ENCODE measurements at regions not wholly inside any gene's neighbourhood (a gene's known extent, or its start where the extent isn't known, plus 50 kb on each side); places are given as distances from the start of the nearest gene placed in this dataset.
"Not testable (repeated sequence)": the region's sequence is repeated elsewhere in the genome, so short reads cannot be mapped to it uniquely, and the experiment has no call there.

DNA sequence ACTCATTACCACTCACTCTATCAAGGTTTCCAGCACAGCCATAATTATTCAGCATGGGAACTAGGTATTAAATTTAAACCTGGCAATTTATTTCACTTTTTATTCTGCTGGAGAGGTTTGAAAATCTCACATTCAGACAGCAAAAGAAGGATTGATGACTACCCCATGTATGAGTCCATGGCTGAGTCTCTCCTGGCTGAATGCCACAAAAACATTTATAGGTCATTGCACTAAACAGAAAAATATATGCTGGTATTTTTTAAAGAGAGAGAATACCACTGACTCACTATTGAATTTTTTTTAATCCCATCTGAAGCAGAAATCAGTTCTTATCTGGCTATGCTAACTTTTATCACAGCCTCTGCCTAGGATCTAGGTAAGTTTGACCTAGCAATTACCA is 336.3 kb downstream of the PPP1R3A start:
- DNase-seq: no peak

DNA sequence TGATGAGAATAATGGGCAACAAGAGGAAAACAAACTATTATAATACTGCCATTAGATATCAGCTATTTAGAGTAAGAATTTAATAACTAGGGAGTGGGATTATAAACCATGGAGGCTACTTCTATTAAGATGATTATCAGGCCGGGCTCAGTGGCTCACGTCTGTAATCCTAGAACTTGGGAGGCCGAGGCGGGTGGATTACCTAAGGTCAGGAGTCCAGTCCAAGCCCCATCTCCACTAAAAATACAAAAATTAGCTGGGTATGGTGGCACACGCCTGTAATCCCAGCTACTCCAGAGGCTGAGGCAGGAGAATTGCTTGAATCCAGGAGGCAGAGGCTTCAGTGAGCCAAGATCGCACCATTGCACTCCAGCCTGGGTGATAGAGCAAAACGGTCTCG is 355.6 kb downstream of the PPP1R3A start:
- not testable (repeated sequence) for DNase-seq

DNA sequence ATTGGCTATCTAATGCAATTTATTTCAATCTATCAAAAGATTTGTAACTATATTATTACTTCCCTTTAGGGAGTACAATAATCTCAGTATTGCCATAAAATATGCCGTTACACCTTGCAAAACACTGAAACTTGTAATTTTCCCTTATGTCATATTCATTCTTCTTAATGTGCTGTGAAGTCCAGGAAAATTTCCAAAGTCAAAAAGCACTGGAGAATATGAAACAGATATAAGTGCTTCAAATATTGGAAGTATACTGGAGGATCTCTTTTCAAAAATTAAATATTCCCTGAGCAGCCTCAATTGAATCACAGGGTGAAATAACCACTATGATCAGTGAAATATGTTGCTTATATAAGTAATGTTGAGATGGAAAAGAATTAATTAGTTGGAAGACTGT is 356.0 kb downstream of the PPP1R3A start:
- no peak for DNase-seq

DNA sequence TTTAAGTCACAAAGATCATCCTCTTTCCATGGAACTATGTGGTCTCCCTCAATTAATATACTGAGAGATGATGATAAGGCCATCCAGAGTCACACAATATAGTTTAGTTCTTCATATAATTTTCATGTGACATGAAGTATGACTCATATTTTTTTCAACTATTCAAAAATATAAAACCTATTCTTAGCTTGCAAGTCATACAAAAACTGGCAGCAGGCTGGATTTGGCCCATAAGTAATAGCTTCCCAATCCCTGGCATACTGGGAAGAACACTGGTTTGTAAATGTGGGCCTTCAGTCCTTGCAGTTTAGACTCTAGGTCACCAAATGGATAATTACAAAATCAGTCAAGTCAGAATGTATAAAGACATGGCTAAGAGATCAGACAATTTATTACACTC is 356.6 kb downstream of the PPP1R3A start:
- no peak for DNase-seq

DNA sequence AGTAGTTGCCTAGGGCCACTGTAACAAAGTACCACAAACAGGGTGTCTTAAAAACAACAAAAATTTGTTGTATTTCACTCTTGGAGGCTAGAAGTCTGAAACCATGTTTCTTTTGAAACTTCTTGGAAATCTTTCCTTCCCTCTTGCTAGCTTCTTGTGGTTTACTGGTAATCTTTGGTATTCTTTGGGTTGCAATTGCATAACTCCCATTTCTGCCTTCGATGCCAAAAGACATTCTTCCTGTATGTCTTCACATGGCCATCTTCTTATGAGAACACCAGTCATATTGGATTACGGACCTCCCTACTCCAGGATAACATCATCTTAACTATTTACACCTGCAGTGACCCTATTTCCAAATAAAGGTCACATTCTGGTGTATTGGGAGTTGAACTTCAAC is 357.4 kb downstream of the PPP1R3A start:
- no peak for DNase-seq

DNA sequence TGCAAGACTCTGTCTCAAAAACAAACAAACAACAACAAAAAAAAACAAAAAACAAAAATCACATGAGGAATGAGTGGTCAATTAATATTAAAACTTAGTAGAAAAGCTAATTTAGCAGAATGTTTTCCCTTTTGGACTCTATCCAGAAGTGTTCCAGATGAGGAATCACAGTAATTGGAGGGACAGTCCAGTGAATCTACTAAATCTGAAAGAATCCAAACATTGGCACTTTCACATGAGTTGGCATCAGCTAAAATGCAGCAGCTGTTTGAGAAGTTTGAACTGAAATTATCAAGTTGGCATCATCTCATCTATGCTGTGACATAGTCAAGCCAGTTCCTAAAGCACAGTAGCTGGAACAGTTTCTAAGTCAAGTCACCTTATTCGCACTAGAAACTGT is 367.8 kb downstream of the PPP1R3A start:
- no peak for DNase-seq

DNA sequence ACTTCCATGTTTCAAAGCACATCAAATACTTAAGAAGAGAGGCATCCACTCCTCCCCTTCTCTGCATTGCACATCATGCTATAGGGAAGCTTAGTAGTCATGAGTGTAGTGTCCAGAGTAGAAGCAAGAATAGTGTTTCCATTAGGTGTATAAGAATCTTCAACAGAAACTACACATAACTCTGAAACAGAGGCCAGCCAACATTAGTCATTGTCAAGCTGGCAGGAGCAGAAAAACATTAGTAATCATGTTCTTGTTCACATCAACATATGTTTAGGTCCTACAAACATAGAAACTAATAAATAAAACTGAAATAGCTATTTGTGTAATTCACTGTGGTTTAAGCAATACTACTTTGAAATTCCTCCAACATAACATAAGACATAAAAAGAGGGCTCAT is 370.2 kb downstream of the PPP1R3A start:
- DNase-seq: no peak

DNA sequence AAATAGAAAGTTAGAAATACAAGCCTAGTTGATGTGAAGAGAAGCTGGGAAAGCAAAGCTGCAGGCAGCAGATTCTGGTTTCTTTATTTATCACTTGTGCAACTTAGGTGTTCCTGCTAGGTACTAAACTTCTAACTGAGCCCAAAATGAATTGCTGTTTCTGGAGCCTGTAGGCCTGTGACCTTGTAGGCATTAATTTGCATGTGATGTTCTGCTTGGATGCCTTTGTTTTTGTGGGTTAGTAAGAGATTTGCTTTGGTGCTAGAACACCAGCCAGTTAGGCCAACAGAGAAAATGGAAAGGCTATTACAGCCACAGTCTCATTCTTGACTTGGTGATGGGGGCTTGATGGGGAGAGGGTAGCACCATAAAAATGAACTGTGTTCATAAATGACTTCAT is 370.7 kb downstream of the PPP1R3A start:
- no peak for DNase-seq

DNA sequence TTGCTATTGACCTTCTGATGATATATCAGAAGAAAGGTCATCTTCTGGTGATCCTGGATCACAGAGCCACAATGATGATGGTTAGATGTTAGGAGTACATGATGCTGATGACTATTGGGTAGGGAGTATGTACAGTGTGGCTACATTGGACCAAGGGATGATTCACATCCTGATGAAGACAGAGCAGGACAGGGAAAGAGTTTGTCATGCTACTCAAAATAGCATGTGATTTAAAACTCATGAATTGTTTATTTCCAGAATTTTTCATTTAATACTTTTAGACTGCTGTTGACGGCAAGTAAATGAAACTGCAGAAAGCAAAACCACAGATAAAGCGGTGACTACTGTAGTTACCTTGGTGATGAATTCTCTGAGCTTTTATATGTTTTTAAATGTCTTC is 397.3 kb downstream of the PPP1R3A start:
- DNase-seq: no peak

DNA sequence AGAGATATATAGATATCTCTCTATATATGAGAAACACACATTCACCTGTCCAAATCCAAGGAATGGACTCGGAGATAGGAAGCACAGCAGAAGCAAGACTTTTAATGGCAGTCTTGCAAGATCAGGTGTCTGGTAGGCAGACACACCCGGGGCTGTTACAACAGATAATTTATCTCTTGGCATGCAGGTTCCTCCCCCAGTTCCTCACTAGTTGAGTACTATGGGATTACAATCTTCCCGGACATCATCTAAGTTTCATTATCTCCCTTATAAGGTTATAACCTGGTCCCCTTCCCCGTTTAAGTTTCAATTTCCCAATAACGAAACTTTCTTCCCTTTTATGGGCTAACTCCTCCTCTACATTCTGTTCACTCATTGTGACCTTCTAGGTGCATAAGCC is 399.3 kb downstream of the PPP1R3A start:
- no peak for DNase-seq

DNA sequence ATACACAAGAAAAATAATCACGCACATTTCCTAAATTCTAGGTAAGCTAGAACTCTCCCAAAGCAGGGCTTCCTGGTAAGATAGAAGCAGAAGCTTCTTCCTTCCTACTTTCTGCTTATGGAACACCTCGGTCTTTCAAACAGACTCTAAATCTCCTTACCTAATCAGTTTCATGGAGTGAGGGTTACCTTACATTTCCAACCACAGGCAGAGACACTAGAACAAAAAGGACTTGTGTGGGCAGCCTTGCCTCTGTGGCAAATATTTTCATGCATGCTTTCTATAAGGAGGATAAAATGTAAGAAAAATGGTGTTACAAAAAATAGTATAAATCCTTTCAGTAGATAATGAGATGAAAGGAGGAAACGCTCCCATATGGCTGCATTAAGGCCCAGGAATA is 386.3 kb upstream of the SMIM30 start:
- no peak for DNase-seq

DNA sequence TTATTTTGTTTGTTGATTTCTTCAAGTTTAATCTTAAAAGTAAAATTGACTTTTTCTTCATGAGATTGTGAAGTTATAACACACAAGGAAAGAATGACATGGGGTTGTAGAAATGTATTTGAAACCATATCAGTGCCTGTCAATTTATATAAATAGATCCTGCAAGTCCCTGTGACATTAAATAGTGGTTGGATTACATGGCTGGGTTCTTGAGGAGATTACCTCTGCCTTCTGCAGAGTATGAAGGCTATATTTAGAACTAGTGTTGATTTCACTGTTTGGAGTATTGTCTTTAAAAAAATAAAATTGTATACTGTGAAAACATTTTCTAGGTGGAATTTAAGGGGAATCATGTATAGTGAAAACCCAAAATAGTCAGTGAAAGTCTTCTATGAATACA is 385.8 kb upstream of the SMIM30 start:
- no peak for DNase-seq

DNA sequence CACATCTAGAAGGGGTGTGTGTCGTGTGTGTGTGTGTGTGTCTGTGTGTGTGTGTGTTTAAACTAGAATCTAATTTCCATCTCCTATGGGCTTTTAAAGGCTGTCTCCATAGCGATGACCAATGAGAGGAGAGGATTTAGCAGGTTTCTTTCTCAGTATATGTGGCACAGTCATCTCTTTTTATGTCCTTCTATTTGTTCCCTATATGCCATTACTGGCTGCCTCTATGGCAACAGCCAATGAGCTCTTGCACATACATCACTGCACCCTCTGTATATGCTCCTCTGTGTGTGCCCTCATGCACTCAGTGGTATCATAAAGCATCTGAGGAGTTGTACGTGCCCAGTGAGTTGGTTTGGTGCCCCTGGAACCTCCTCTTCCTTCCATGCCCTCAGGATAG is 378.2 kb upstream of the SMIM30 start:
- not testable (repeated sequence) for DNase-seq

DNA sequence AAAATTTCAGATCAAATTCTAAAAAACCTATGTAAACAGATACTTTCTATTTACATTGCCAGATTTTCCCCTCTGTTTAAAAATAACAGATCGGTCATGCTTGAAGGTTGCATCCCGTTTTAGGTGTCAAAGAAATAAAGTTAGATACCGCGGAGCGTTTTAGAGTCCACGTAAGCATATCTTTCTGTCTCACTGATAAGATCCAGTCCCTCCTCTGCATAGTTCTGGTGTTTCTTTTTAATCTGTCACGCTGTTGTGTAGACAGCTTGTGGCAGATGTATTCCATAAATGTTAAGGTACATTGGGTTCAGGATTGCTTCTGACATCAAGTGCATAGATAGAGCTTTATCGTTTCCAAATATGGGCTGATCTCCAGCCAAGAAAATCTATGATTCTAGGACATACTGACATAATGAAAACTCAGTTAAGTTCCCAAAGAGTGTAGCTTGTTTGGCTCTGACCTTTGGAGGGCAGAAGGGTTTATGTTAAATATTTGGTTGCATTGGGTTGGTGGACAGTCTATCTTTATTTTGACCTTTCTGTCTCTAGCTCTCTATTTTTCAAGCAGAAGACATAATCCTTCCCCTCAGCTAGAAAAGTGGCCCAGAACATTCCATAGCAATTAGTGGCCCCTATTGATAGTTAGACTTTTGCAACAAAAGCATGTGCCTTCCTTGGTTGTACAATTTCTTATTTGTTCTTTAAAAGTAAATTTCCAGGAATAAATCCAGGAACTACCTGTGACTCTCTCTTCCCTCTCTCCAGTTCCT is 376.6 kb upstream of the SMIM30 start:
- not testable (repeated sequence) for DNase-seq

DNA sequence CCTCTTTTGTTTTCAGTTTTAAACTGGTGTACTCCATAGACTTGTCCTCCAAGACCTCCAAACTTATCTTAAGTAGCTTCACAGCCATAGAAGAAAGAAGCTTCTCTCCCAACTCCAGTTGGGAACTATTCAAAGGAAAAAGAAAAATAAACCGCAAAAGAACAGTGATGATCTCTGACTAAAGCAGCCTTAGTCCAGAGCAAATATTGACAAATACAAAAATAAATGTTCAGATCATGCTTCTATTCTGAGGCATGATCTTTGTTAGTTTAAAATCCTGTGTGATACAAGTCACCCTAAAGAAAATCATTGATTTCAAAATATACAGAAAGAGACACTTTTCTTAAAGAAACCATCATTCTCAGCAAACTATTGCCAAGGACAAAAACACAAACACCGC is 373.0 kb upstream of the SMIM30 start:
- no peak for DNase-seq

DNA sequence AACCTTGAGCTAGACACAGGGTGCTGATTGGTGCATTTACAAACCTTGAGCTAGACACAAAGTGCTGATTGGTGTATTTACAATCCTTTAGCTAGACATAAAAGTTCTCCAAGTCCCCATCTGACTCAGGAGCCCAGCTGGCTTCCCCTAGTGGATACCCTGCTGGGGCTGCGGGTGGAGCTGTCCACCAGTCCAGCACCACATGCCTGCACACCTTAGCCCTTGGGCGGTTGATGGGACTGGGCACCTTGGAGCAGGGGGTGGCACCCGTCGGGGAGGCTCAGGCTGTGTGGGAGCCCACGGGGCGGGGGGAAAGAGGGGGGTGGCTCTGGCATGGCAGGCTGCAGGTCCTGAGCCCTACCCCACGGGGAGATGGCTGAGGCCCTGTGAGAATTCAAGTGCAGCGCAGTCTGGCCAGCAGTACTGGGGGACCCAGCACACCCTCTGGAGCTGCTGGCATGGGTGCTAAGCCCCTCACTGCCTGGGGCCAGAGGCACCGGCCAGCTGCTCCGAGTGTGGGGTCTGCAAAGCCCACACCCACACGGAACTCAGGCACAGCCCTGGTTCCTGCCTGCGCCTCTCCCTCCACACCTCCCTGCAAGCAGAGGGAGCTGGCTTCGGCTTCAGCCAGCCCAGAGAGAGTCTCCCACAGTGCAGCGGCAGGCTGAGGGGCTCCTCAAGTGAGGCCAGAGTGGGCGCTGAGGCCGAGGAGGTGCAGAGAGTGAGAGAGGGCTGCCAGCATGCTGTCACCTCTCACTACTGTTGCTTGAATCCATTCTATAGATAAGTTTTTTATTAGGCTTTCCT is 369.8 kb upstream of the SMIM30 start:
- DNase-seq: no peak

DNA sequence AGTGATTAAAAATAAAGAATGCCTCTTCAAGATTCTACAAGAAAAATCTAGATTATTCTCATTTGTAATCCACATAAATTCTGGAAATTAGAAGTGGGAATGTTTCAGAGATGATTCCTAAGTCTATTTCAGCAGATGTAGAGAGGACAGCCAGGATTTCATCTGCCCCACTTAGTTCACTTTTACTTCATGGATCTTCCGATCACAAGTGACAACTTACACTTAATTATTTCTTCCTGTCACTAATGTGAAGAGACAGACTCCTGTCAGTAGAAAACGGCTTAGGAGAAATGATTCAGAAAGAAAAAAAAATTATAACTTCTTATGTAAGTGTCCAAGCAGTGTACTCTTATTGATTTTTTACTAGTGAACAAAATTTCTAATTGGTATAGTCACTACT is 368.2 kb upstream of the SMIM30 start:
- no peak for DNase-seq

DNA sequence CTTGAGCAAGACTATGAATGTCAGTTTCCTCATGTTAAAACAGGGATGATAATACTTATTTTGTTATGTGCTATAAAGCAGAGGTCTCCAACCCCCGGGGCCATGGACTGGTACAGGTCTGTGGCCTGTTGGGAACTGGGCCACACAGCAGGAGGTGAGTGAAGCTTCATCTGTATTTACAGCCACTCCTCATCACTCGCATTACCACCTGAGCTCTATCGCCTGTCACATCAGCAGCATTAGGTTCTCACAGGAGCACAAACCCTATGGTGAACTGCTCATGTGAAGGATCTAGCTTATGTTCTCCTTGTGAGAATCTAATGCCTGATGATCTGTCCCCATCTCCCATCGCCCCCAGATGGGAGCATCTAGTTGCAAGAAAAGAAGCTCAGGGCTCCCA is 365.3 kb upstream of the SMIM30 start:
- no peak for DNase-seq

DNA sequence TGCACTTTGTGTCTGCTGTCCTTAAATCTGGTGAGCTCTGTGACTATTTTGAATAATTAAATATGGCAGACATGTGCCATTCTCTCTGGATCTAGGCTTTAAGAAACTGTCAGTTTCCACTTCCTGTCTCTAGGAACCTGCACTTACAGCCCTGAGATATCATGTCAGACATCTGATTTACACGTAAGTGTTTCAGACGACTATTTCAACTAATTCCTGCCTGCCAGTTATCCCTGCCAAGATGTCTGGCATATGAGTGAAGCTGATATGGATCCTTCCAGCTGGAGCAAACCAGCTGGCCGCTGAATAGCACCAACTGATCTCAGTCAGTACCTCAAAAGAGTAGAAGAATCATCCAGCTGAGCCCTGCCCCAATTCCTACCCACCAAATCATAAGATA is 362.2 kb upstream of the SMIM30 start:
- DNase-seq: no peak

DNA sequence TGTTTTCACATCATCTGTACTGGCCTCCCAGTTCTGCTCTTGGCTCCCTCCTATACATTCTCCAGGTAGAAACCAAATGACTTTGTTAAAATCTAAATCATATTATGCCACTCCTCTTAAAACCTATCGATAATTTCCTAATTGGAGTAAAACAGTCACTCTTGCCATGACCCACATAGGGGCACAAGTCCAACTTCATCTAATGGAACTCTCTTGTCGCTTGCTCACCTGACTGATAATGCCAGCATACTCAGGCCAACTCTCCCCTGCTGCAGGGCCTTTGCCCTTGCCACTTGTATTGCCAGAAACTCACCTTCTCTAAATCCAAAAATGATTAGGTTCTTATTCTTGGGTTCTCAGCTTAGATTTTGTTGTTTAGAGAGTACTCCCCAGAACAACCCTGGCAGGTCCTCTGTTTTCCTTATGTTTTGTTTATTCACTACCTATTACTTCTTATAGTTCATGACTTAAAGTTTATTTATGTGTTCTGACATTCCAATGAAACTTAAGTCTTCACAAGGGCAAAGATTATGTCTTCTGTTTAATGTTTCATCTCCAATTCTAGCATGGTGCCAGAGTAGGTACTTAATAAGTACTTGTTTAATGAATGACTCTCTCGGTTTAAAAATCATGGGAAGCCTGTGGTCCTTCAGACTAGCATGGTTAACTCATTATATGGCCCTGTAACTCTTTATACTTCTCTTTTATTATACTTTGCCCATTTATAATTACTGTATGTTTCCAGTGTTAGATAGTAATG is 345.9 kb upstream of the SMIM30 start:
- DNase-seq: no peak

DNA sequence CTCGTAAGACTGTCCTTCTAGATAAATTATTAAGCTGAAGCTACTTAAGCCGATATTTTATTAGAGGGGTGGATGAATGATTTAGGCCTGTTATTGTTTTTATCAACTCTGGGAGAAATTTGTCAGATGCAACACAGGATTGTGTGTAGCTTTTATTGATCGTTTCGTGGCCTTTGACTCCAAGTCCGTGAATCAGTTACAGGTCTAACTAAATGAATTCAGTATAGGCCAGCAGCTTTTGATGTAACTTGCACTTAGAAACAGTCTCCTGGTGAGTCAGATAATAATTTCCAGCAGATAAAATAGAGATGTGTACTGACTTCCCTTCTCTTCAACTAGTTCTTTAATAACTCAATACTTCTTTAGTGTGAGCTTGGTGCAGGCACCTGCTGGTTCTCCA is 341.7 kb upstream of the SMIM30 start:
- DNase-seq: no peak

DNA sequence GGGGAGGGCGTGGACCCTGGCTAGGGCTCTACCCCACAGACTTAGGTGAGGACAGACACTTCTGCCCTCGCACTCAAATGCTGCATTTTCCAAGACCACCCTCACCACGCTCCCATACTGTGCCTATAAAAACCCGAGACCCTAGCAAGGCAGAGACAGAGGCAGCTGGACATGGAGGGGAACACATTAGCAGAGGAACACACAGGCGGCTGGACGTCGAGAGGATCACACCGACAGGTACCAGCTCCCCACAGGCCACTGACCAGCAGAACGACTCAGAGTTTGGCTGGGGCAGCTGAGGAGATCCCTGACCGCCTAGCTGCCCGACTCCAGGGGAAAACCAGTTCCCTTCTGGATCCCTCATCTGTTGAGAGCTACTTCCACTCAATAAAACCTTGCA is 338.2 kb upstream of the SMIM30 start:
- DNase-seq: no peak

DNA sequence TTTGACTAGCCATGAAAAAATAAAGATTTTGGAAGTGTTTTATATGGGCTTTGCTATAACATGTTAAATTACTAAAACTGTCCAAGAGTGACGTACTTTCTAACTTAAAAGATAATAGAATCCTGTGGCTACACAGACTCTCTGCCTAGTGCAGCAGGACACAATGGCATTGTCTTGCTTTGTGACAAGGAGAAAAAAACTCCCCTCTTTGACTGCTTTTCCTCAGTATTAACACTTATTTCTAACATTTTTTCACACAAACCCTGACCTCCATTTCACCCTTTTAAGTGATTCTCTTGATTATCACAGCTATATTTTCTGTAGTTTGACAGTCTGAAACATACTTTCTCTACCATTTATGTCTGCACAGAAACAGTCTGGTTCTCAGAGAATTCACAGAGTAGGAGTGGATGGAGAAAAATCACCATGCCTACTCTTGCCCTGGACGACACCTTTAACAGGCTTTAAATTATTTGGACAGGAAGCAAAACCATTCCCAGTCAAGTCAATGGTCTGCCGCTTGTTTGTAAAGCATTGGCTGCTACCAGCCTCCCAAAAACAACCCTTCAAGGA is 336.3 kb upstream of the SMIM30 start:
- no peak for DNase-seq

DNA sequence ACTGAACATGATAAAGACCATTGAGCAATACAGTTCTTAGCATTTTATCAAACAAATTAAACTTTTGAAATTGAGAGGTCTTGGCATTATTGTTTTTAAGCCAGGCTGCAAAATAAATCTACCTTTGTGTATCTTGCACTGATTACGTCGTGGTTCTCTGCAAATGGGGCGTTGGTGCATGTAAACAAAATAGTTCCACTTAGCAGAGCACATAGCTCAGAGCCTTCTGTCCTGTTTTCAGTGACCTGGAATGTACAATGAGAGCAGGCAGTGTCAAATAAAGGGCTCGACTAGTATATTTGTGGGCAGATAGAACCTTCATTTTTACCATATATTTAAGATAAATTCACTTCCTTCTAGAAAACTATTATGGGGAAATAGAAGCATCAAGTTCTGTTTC is 333.9 kb upstream of the SMIM30 start:
- no peak for DNase-seq
